Keratinocyte (primary cell): ENCODE measurements at regions not wholly inside any gene's neighbourhood (a gene's known extent, or its start where the extent isn't known, plus 50 kb on each side); places are given as distances from the start of the nearest gene placed in this dataset.

Source experiments
- DNase-seq: peaks from one replicate; pipeline ENCODE4 v3.0.0-alpha.2; 2011; ENCODE audit warnings: low read depth, missing footprints, low spot score
- FAIRE-seq: peaks from 2 replicates; lab custom pipeline; 2011; peaks lifted over from hg19 to GRCh38; lab: Jason Lieb, UNC
- H2AFZ ChIP-seq: 2 replicates; pipeline ENCODE4 v1.6.0; 2012; ENCODE audit warnings: low read length, control low read depth, inconsistent platforms; ENCODE audit not compliant: control insufficient read depth
- H3K27ac ChIP-seq: 2 replicates; pipeline ENCODE4 v1.5.1; 2011; ENCODE audit warnings: low read length; ENCODE audit not compliant: control insufficient read depth, insufficient read depth
- H3K27me3 ChIP-seq: 3 replicates; pipeline ENCODE4 v1.6.0; 2011; ENCODE audit warnings: low read length; ENCODE audit not compliant: control insufficient read depth, insufficient read depth; ENCODE audit errors: extremely low read depth
- H3K36me3 ChIP-seq, 2 experiments: 2 replicates in 1 of 2; 3 replicates in 1 of 2; pipeline ENCODE4 v1.5.1; 2011; ENCODE audit warnings: low read length in 2 of 2, mild to moderate bottlenecking in 1 of 2; ENCODE audit not compliant: control insufficient read depth in 2 of 2, insufficient read depth in 2 of 2; ENCODE audit errors: extremely low read depth in 1 of 2
- H3K4me1 ChIP-seq: 3 replicates; pipeline ENCODE4 v1.5.1; 2011; ENCODE audit warnings: low read length; ENCODE audit not compliant: control insufficient read depth, insufficient read depth; ENCODE audit errors: extremely low read depth
- H3K4me2 ChIP-seq: 3 replicates; pipeline ENCODE4 v1.6.0; 2011; ENCODE audit warnings: low read depth, low read length; ENCODE audit not compliant: control insufficient read depth, insufficient read depth; ENCODE audit errors: extremely low read depth
- H3K4me3 ChIP-seq, 3 experiments: fragments of 200-600 bp in 1 of 3; sonication (generic) in 1 of 3; 2 replicates in 2 of 3; 3 replicates in 1 of 3; pipeline ENCODE4 v1.5.1; 2011 to 2016; ENCODE audit warnings: low read length in 3 of 3, mild to moderate bottlenecking in 3 of 3, control low read depth in 2 of 3, inconsistent platforms in 1 of 3, low read depth in 1 of 3, mixed read lengths in 1 of 3, mixed run types in 1 of 3, moderate library complexity in 1 of 3; ENCODE audit not compliant: control insufficient read depth in 2 of 3, insufficient read depth in 2 of 3; ENCODE audit errors: extremely low read depth in 1 of 3
- H3K79me2 ChIP-seq: 2 replicates; pipeline ENCODE4 v1.6.0; 2012; ENCODE audit warnings: low read length; ENCODE audit not compliant: control insufficient read depth, insufficient read depth
- H3K9ac ChIP-seq: 3 replicates; pipeline ENCODE4 v1.6.0; 2011; ENCODE audit warnings: low read length; ENCODE audit not compliant: control insufficient read depth, insufficient read depth; ENCODE audit errors: extremely low read depth
- H3K9me1 ChIP-seq: 3 replicates; pipeline ENCODE4 v1.6.0; 2011; ENCODE audit warnings: low read length; ENCODE audit not compliant: control insufficient read depth, insufficient read depth; ENCODE audit errors: extremely low read depth
- H3K9me3 ChIP-seq: 2 replicates; pipeline ENCODE4 v1.5.1; 2012; ENCODE audit warnings: low read depth, low read length; ENCODE audit not compliant: control insufficient read depth
- H4K20me1 ChIP-seq: 3 replicates; pipeline ENCODE4 v1.6.0; 2011; ENCODE audit warnings: low read length; ENCODE audit not compliant: control insufficient read depth, insufficient read depth; ENCODE audit errors: extremely low read depth
- EZH2 ChIP-seq: IDR thresholded peaks from one replicate; pipeline ENCODE4 v1.6.1; 2012; ENCODE audit warnings: inconsistent platforms, mild to moderate bottlenecking, low read length, moderate library complexity
- dilution Hi-C: fragments of 300-500 bp; cut with MboI; formaldehyde crosslinking; loops from one replicate; pipeline ENCODE4 v1.7.0; 2020; ENCODE audit warnings: low sequenced_read_pairs; ENCODE audit not compliant: extremely low pct_ligation_motif_present
- TF ChIP-seq, protein P1 (sequence below), 3 experiments: IDR thresholded peaks in 1 of 3; conservative IDR thresholded peaks in 1 of 3; optimal IDR thresholded peaks in 1 of 3; 2 replicates in 2 of 3; 3 replicates in 1 of 3; pipeline versions ENCODE3 to v1.5.1; 2011; ENCODE audit warnings: low read length in 3 of 3, mild to moderate bottlenecking in 3 of 3, moderate library complexity in 2 of 3, control low read depth in 1 of 3, inconsistent platforms in 1 of 3; ENCODE audit not compliant: insufficient read depth in 2 of 3; ENCODE audit errors: extremely low read depth in 1 of 3

DNA sequence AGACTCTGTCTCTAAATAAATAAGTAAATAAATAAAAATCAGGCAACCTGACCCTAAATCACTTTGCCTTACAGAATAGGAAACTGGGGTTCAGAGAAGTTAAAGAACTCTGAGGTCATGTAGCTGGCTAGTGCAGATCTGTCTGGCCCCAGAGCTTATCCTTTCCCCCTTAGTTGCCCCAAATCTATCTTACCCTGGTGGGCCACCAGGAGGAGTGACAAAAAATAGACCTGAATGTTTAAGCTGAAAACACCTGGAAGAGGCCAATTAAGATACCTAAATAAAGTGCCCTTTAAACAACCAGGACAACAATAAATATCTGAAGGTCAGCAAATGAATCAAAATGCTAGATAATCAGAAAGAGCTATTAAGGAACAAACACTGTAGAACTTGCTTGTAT is 59.7 kb downstream of the TEX35 start:
- no peaks in the 10 kb centered on the region for H3K9me1 ChIP-seq

DNA sequence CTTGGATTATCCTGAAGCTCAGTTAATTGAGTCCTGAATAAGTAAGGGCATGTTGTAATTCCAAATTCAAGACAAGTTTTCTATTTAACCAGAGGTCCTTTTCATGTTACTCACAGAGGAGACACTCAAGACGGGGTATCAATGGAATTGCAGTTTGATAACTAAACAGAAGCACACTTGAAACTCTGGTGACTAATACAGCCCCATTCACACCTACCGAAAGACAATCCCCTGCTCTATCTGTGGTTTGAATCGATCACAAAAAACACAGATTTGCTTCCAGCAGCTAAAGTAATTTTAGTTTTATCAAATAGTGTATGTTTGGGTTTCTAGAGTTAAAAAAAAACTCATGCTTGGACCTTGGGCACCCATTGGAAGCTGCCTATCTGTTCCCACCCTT is 60.4 kb downstream of the TEX35 start:
- no peak for TF ChIP-seq EZH2
- TF ChIP-seq, protein P1, sequence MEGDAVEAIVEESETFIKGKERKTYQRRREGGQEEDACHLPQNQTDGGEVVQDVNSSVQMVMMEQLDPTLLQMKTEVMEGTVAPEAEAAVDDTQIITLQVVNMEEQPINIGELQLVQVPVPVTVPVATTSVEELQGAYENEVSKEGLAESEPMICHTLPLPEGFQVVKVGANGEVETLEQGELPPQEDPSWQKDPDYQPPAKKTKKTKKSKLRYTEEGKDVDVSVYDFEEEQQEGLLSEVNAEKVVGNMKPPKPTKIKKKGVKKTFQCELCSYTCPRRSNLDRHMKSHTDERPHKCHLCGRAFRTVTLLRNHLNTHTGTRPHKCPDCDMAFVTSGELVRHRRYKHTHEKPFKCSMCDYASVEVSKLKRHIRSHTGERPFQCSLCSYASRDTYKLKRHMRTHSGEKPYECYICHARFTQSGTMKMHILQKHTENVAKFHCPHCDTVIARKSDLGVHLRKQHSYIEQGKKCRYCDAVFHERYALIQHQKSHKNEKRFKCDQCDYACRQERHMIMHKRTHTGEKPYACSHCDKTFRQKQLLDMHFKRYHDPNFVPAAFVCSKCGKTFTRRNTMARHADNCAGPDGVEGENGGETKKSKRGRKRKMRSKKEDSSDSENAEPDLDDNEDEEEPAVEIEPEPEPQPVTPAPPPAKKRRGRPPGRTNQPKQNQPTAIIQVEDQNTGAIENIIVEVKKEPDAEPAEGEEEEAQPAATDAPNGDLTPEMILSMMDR (optimal IDR thresholded peaks at IDR 0.05 in 1 of 3, IDR thresholded peaks at IDR 0.05 in 1 of 3, conservative IDR thresholded peaks at IDR 0.05 in 1 of 3; ENCODE audit: extremely low read depth in 1 of 3, insufficient read depth in 2 of 3, low read length in 3 of 3), result no peak
- H3K27me3 ChIP-seq, result no peaks in the 10 kb centered on the region
- no peaks in the 10 kb centered on the region for H4K20me1 ChIP-seq
- H3K4me3 ChIP-seq, result no peak overlapping the region
- H2AFZ ChIP-seq, result no peak overlapping the region
- no peak overlapping the region for H3K4me2 ChIP-seq
- H3K9me3 ChIP-seq, result no peaks in the 10 kb centered on the region
- H3K36me3 ChIP-seq, result no peaks in the 10 kb centered on the region
- H3K4me1 ChIP-seq, result no peaks in the 10 kb centered on the region
- no peak for DNase-seq
- no peaks in the 10 kb centered on the region for H3K79me2 ChIP-seq
- dilution Hi-C loops, result no loop called here
- no peak overlapping the region for H3K9ac ChIP-seq
- no peak overlapping the region for H3K27ac ChIP-seq
- FAIRE-seq, result no peak
- no peaks in the 10 kb centered on the region for H3K9me1 ChIP-seq

More for the DNA sequence above, 59.7 kb downstream of the TEX35 start:
- H4K20me1 ChIP-seq, result no peaks in the 10 kb centered on the region
- no peak overlapping the region for H3K9ac ChIP-seq
- H3K27ac ChIP-seq, result no peak overlapping the region
- no peak overlapping the region for H3K4me3 ChIP-seq
- H3K4me2 ChIP-seq, result no peak overlapping the region
- no peaks in the 10 kb centered on the region for H3K79me2 ChIP-seq
- H2AFZ ChIP-seq, result no peak overlapping the region
- DNase-seq (no peak), FAIRE-seq (no peak)
- no peaks in the 10 kb centered on the region for H3K9me3 ChIP-seq
- TF ChIP-seq EZH2, result no peak
- TF ChIP-seq, protein P1 (optimal IDR thresholded peaks at IDR 0.05 in 1 of 3, IDR thresholded peaks at IDR 0.05 in 1 of 3, conservative IDR thresholded peaks at IDR 0.05 in 1 of 3; ENCODE audit: extremely low read depth in 1 of 3, insufficient read depth in 2 of 3, low read length in 3 of 3), result no peak
- dilution Hi-C loops, result no loop called here
- no peaks in the 10 kb centered on the region for H3K4me1 ChIP-seq
- no peaks in the 10 kb centered on the region for H3K27me3 ChIP-seq
- no peaks in the 10 kb centered on the region for H3K36me3 ChIP-seq
